ENCODE measurements at regions not wholly inside any gene's neighbourhood (a gene's known extent, or its start where the extent isn't known, plus 50 kb on each side); places are given as distances from the start of the nearest gene placed in this dataset.

DNA sequence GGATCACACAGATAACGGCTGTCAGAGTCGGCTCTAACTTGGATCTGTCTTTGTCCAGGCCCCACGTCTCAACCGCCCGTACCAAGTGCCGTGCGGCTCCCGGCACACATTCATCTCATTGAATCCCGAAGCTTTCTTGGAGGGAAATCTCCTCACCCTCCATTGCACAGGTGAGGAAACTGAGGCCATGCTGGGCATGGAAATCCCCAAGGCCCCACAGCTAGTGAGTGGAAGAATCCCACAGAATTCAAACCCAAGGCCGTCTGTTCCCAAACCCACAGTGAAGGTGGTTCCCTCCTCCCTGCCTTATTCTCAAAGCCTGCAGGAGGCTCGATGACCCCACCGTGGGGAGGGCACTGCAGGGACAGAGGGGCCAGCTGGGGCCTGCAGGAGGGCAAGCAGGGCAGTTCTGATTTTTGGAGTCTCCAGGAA, 437.9 kb downstream of the MATN1 start:
- TF ChIP-seq, protein P1, sequence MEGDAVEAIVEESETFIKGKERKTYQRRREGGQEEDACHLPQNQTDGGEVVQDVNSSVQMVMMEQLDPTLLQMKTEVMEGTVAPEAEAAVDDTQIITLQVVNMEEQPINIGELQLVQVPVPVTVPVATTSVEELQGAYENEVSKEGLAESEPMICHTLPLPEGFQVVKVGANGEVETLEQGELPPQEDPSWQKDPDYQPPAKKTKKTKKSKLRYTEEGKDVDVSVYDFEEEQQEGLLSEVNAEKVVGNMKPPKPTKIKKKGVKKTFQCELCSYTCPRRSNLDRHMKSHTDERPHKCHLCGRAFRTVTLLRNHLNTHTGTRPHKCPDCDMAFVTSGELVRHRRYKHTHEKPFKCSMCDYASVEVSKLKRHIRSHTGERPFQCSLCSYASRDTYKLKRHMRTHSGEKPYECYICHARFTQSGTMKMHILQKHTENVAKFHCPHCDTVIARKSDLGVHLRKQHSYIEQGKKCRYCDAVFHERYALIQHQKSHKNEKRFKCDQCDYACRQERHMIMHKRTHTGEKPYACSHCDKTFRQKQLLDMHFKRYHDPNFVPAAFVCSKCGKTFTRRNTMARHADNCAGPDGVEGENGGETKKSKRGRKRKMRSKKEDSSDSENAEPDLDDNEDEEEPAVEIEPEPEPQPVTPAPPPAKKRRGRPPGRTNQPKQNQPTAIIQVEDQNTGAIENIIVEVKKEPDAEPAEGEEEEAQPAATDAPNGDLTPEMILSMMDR (IDR thresholded peaks at IDR 0.05), result no peak
- no peak for TF ChIP-seq POLR2A (IDR thresholded peaks at IDR 0.05)

Measured in thyroid gland (tissue), 4 donors.